Spleen (tissue), 11 donors: ENCODE measurements at regions not wholly inside any gene's neighbourhood (a gene's known extent, or its start where the extent isn't known, plus 50 kb on each side); places are given as distances from the start of the nearest gene placed in this dataset.

Experiments used
- DNase-seq: peaks from one replicate; pipeline ENCODE4 v3.0.0-alpha.2; 2020
- H3K27ac ChIP-seq, 8 donors: fragments of 200-600 bp; sonication (generic) in 7 of 8; 1 replicate in 4 of 8; 2 replicates in 4 of 8; pipeline versions ENCODE4 v1.5.0 to v1.8.0; 2016 to 2021; ENCODE audit warnings: inconsistent platforms in 4 of 8, mild to moderate bottlenecking in 4 of 8, moderate library complexity in 1 of 8
- H3K27me3 ChIP-seq, 7 donors: fragments of 200-600 bp; sonication (generic) in 6 of 7; replicated peaks in 1 of 7; 1 replicate in 4 of 7; 2 replicates in 3 of 7; pipeline versions ENCODE4 v1.5.0 to v1.8.0; 2016 to 2021; ENCODE audit warnings: inconsistent platforms in 3 of 7, mild to moderate bottlenecking in 1 of 7
- H3K36me3 ChIP-seq, 6 donors: fragments of 200-600 bp; sonication (generic) in 5 of 6; 1 replicate in 4 of 6; 2 replicates in 2 of 6; pipeline versions ENCODE4 v1.5.0 to v1.8.0; 2016 to 2021; ENCODE audit warnings: inconsistent platforms in 2 of 6
- H3K4me1 ChIP-seq, 6 donors: fragments of 200-600 bp; sonication (generic) in 5 of 6; 1 replicate in 3 of 6; 2 replicates in 3 of 6; pipeline versions ENCODE4 v1.5.0 to v1.8.0; 2016 to 2021; ENCODE audit warnings: inconsistent platforms in 3 of 6
- H3K4me3 ChIP-seq, 8 donors: fragments of 200-600 bp; sonication (generic) in 7 of 8; 1 replicate in 4 of 8; 2 replicates in 4 of 8; pipeline versions ENCODE4 v1.5.0 to v1.8.0; 2016 to 2021; ENCODE audit warnings: inconsistent platforms in 4 of 8, mild to moderate bottlenecking in 4 of 8, moderate library complexity in 2 of 8
- H3K9me3 ChIP-seq, 8 donors: fragments of 200-600 bp; sonication (generic) in 7 of 8; 1 replicate in 4 of 8; 2 replicates in 4 of 8; pipeline versions ENCODE4 v1.5.0 to v1.8.0; 2016 to 2021; ENCODE audit warnings: inconsistent platforms in 4 of 8
- CTCF ChIP-seq, 11 experiments: fragments of 200-600 bp in 7 of 11; fragments of 450-650 bp in 4 of 11; sonication (generic) in 4 of 11; IDR thresholded peaks in 8 of 11; conservative IDR thresholded peaks in 3 of 11; 1 replicate in 7 of 11; 2 replicates in 4 of 11; pipeline versions ENCODE4 v1.4.0 to v1.8.0; 2016 to 2021; ENCODE audit warnings: antibody characterized with exemption in 11 of 11, inconsistent platforms in 4 of 11, mild to moderate bottlenecking in 1 of 11
- POLR2A ChIP-seq, 3 donors: fragments of 450-650 bp; IDR thresholded peaks; one replicate each; pipeline ENCODE4 v1.5.1; 2017; ENCODE audit warnings: antibody characterized with exemption in 3 of 3, mild to moderate bottlenecking in 1 of 3
- POLR2AphosphoS5 ChIP-seq, 3 donors: sonication (generic); formaldehyde crosslinking; IDR thresholded peaks; one replicate each; pipeline ENCODE4 v1.5.1; 2017; ENCODE audit warnings: antibody characterized with exemption in 3 of 3
- WGBS, 5 donors: extraction: QIAGEN DNeasy Blood & Tissue Kit in 3 of 5; methylation state at CpG; one replicate each; pipeline versions ENCODE4 v1.1.5 to v1.1.7; 2013 to 2018; 5-methylcytosine and 5-hydroxymethylcytosine counted together
- intact Hi-C: fragments of 100-400 bp; cut with DNase I; formaldehyde crosslinking; loops from one replicate; pipeline ENCODE4 v1.15.0; 2023; ENCODE audit warnings: low total_unique reads
- donor health status: healthy with polysubstance abuse.
- donor health status: DM: no; HTN: no; CAD: no; lungs with moderate emphysema.
- donor health status: DM: no; HTN: no; CAD: no.
- donor health status: Bipolar disorder and iron deficiency.
- donor health status: healthy.
- donor health status: DM: no; HTN: no; CAD: no.
- donor health status: DM: yes; HTN: yes; CAD: no.

- Histone ChIP-seq H3K27ac (no peak overlapping the region), H3K27me3 (peaks cover 0 to 8% (median 0%) of the 10 kb centered on the region in 7 donors), H3K4me3 (no peak overlapping the region), H3K9me3 (peaks cover 0 to 8% (median 0%) of the 10 kb centered on the region in 8 donors), H3K36me3 (no peaks in the 10 kb centered on the region), H3K4me1 (no peaks in the 10 kb centered on the region)
- TF ChIP-seq CTCF (IDR thresholded peaks at IDR 0.05 in 8 of 11, conservative IDR thresholded peaks at IDR 0.05 in 3 of 11) = no peak
- TF ChIP-seq POLR2AphosphoS5 (IDR thresholded peaks at IDR 0.05) = no peak
- no peak for TF ChIP-seq POLR2A (IDR thresholded peaks at IDR 0.05)
- DNase-seq = no peak
- intact Hi-C loops = no loop called here
Observed at GRCh38 chr3:40800343-40800742, 275.6 kb downstream of the ZNF621 start.

GRCh38 chr3:40801284-40801741 lies 276.6 kb downstream of the ZNF621 start:
- H3K27me3 ChIP-seq = peaks cover 0 to 8% (median 0%) of the 10 kb centered on the region in 7 donors
- H3K9me3 ChIP-seq = peaks cover 0 to 8% (median 0%) of the 10 kb centered on the region in 8 donors
- H3K4me3 ChIP-seq = no peak overlapping the region
- DNase-seq = no peak
- WGBS, 5 donors = 66 to 78% (median 72%) methylated on average over 4 of the region's 4 CpGs
- no peak overlapping the region for H3K27ac ChIP-seq
- intact Hi-C loops = no loop called here
- no peaks in the 10 kb centered on the region for H3K4me1 ChIP-seq
- no peak for TF ChIP-seq POLR2A (IDR thresholded peaks at IDR 0.05)
- no peak for TF ChIP-seq POLR2AphosphoS5 (IDR thresholded peaks at IDR 0.05)
- no peak for TF ChIP-seq CTCF (IDR thresholded peaks at IDR 0.05 in 8 of 11, conservative IDR thresholded peaks at IDR 0.05 in 3 of 11)
- no peaks in the 10 kb centered on the region for H3K36me3 ChIP-seq

- intact Hi-C loops = no loop called here
Observed at GRCh38 chr3:40803311-40803710, 278.6 kb downstream of the ZNF621 start.

GRCh38 chr3:40805456-40805855 lies 280.7 kb downstream of the ZNF621 start:
- H3K9me3 ChIP-seq = peaks cover 4 to 16% (median 13%) of the 10 kb centered on the region in 8 donors
- H3K27ac ChIP-seq = no peak overlapping the region
- H3K4me1 ChIP-seq = no peaks in the 10 kb centered on the region
- no peak overlapping the region for H3K4me3 ChIP-seq
- no peak for TF ChIP-seq POLR2A (IDR thresholded peaks at IDR 0.05)
- TF ChIP-seq CTCF (IDR thresholded peaks at IDR 0.05 in 8 of 11, conservative IDR thresholded peaks at IDR 0.05 in 3 of 11) = no peak
- TF ChIP-seq POLR2AphosphoS5 (IDR thresholded peaks at IDR 0.05) = no peak
- no peaks in the 10 kb centered on the region for H3K36me3 ChIP-seq
- no peak for DNase-seq
- H3K27me3 ChIP-seq = peaks cover 0 to under 1% (median 0%) of the 10 kb centered on the region in 7 donors
- intact Hi-C loops = no loop called here
- 54 to 75% (median 61%) methylated on average over 2 of the region's 2 CpGs for WGBS, 5 donors

More at GRCh38 chr3:40803311-40803710, 278.6 kb downstream of the ZNF621 start:
- 62 to 90% (median 70%) methylated on average over 2 of the region's 2 CpGs for WGBS, 5 donors
- no peak for TF ChIP-seq POLR2A (IDR thresholded peaks at IDR 0.05)
- TF ChIP-seq POLR2AphosphoS5 (IDR thresholded peaks at IDR 0.05) = no peak
- no peak for TF ChIP-seq CTCF (IDR thresholded peaks at IDR 0.05 in 8 of 11, conservative IDR thresholded peaks at IDR 0.05 in 3 of 11)
- H3K27me3 ChIP-seq = peaks cover 0 to 8% (median 0%) of the 10 kb centered on the region in 7 donors
- no peak for DNase-seq
- no peak overlapping the region for H3K4me3 ChIP-seq
- H3K36me3 ChIP-seq = no peaks in the 10 kb centered on the region
- H3K4me1 ChIP-seq = no peaks in the 10 kb centered on the region
- H3K27ac ChIP-seq = no peak overlapping the region
- H3K9me3 ChIP-seq = peaks cover 0 to 8% (median 0%) of the 10 kb centered on the region in 8 donors
